Effector CD4-positive, alpha-beta T cell (primary cell): ENCODE measurements at regions not wholly inside any gene's neighbourhood (a gene's known extent, or its start where the extent isn't known, plus 50 kb on each side); places are given as distances from the start of the nearest gene placed in this dataset.

ENCODE experiments used
- DNase-seq: peaks from one replicate; pipeline ENCODE4 v3.0.0-alpha.2; 2020

GRCh38 chr13:78777396-78777795 is 118.4 kb upstream of the OBI1 start:
- no peak for DNase-seq

DNA sequence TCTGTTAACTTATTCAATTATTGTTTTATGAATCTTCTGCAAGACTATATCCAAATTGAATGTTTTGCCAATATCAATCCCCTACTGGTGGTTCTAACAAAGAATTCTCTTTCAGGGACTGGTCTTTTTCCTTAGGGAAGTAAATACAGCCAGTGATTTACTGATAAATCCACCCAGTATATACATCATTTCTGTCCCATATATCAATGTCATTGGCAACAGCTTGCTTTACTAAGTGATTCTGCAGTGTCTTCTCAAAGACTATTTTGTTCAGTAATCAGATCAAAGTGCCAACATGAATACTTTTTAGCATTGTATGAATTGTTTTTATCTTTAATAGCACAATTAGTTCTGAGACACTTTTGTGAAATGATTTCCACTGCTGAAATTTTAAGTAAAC is 114.0 kb upstream of the OBI1 start:
- DNase-seq, result no peak

DNA sequence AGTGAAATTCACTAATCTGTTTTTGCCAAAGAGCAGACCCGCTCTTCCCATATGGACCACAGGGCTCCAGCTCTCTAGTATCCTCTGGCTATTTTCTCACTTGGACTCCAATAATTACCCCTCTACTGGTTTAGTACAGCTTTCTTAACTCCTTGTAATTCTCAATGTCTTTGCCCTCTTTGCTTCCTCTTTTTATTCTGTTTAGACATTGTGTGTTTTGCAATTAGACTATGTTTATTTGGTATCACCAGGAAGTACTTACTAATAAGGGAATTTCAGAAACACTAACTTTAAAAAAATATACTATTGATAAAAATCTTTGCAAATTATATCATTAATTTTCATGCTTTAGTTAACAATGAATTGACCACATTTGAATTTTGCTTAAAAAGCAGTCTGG is 111.6 kb upstream of the OBI1 start:
- no peak for DNase-seq

- DNase-seq, result no peak
Observed at GRCh38 chr13:78768950-78769349, 110.0 kb upstream of the OBI1 start.

DNA sequence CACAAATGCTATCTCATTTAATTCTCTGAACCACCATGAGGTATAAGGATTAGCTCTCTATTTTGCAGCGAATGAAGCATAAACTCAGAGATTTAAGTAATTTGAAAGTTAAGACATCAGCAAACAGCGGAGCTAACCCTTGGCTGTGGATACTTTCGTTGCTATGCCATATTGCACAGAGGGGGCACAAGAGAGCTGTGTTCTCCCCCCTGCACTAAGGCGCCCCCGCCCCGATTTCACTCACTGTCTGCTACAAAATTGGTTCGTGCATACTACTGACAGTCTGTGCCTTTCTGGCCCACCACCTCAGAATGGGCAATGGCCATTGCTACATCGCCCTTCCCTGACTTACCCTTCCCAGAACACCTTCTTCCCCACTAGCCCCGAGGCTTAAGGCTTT is 105.7 kb upstream of the OBI1 start:
- DNase-seq, result no peak

GRCh38 chr13:78762825-78763224 is 103.9 kb upstream of the OBI1 start:
- no peak for DNase-seq

DNA sequence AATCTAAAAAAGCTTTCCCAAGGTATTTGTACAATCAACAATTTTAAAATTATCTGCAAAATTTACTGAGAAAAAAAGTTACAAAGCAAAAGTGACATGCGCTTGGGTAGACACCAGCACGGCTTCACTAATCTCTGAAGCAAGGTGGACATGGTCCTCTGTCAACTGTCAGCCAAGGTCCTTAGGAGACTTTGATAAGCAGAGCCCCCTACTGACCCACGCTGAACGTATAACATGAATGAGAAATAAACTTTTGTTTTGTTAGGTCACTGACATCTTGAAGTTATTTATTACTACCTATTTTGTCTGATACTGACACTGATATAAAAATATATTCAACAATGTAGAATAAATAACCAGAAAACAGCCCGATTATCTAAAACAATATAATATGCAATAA is 100.7 kb upstream of the OBI1 start:
- no peak for DNase-seq

DNA sequence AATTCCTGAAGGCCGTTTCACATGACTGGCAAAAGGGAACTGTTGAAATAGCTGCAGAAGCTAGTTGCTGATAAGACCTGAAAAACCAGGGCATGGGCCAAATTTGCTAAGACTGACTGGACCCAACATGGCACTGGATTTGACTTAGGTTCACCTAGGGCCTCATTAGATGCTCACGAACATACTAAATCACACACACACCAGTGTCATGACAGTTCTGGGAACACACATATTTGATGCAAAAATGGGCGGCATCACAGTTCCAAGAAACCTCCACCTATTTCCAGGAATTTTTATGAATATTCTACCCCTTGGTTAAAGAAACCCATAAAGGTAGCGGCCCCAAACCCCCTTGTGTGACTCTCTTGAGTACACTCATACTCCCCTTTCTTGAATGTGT is 99.6 kb upstream of the OBI1 start:
- DNase-seq, result no peak

GRCh38 chr13:78753435-78753834 is 94.5 kb upstream of the OBI1 start:
- DNase-seq, result no peak

DNA sequence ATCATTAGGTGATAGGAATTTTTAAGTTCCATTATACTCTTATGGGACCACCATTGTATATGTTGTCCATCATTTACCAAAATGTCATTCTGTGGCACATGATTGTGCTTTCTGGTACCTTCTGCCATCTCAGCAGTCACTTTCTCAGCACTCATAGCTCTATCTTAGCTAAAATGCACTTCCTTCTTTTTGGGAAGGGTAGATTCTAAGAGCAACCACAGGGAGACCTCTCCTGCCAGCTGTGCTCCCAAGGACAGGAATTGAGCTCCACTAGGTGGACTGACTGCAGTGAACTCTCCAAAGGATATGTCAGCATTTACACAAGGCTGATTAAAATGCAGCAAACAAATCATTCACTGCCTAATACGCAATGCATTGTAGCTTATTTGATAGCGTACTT is 91.8 kb upstream of the OBI1 start:
- no peak for DNase-seq

- no peak for DNase-seq
Observed at GRCh38 chr13:78743973-78744372, 85.0 kb upstream of the OBI1 start.

- DNase-seq, result no peak
Observed at GRCh38 chr13:78742659-78743058, 83.7 kb upstream of the OBI1 start.

GRCh38 chr13:78736142-78736541 is 77.2 kb upstream of the OBI1 start:
- DNase-seq, result no peak

DNA sequence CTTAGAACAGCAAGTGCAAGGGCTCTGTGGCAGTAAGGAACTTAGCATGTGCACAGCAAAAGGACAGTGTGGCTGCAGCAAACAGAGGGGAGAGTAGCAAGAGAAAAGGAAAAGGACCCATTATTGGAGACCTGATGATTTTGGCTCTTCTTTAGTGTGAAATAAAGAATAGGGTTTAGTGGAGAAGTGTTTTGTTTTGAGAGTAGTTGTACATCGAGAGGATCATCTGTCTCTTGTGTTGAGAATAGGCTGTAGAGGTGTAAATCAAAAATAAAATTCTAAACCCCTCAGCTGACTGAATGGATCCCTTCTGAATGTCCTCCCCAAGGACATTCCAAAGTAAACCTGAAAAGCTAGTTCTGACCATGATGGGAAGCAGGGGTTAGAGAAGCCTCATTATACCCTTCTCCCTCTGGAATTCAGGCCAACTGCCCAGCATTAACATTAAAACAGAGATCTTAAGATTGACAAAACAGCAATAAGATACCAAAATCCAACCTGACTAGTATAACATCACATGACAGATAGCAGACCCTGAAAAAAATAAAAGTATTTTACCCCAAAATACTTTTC is 73.6 kb upstream of the OBI1 start:
- DNase-seq, result no peak

DNA sequence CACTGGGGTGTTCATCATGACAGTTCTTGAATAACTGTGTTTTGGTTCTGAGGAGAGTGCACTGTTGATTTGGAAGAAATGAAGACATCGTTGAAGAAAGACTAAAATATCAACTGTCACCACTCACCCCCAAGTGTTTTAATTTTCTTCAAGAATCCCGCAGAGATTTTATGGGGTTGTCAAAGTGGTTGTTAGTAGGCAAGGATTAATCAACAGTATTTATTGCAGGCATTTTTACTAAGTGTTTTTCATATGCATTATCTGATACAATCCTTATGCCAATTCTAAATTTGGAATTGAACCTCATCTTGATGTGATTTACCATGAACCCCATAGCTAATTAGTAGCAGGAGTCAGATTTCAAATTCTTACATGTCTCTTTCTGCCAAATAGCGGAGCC is 63.7 kb upstream of the OBI1 start:
- DNase-seq, result no peak

DNA sequence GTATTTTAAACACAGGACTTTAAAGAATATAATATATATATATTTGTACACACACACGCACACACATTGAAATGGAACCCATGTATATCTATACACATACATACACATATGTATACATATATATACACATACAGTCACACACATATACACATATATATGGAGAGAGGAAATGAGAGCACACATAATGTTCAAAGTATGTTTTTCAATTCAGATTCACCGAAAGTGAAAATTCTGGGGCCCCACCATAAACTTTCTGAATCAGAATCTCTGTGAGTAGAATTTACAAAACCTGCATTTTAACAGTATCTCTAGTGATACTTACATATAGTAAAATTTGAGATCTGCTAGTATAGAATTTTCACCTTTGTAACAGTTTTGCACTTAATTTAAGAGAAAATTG is 60.4 kb upstream of the OBI1 start:
- DNase-seq, result no peak

GRCh38 chr13:78714717-78715116 is 55.8 kb upstream of the OBI1 start:
- DNase-seq, result no peak

- no peak for DNase-seq
Observed at GRCh38 chr13:78712831-78713230, 53.9 kb upstream of the OBI1 start.

DNA sequence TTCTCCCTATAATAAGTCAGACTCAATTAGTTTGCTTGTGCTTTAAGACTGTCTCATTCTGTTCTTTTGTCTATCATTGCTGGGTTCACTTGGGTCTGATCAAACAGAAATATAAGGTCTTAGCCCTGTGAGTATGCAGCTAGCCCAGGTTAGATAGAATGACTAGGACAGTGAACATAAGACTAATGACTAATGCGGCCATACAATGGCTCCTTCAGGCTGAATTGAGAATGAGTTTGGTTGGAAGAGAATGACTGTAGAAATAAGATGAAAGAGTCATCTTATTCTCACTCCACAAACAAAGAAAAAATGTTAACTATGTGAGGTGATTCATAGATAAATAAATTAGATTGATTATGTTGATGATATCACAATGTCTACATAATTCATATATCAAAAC is 50.1 kb upstream of the OBI1 start:
- no peak for DNase-seq
